Vagina (tissue), 2 donors: ENCODE measurements at regions not wholly inside any gene's neighbourhood (a gene's known extent, or its start where the extent isn't known, plus 50 kb on each side); places are given as distances from the start of the nearest gene placed in this dataset.

Source experiments
- POLR2AphosphoS5 ChIP-seq, 2 donors: sonication (generic); formaldehyde crosslinking; IDR thresholded peaks; one replicate each; pipeline ENCODE4 v1.9.0; 2017; ENCODE audit warnings: antibody characterized with exemption in 2 of 2, mild to moderate bottlenecking in 2 of 2, low read depth in 1 of 2; ENCODE audit not compliant: insufficient read depth in 1 of 2
- TF ChIP-seq, protein P1 (sequence below), 3 experiments: fragments of 450-650 bp in 2 of 3; fragments of 200-600 bp in 1 of 3; sonication (generic) in 1 of 3; IDR thresholded peaks; one replicate each; pipeline ENCODE4 v1.5.1; 2017 to 2019; ENCODE audit warnings: antibody characterized with exemption in 3 of 3, mild to moderate bottlenecking in 2 of 3, moderate library complexity in 2 of 3

DNA sequence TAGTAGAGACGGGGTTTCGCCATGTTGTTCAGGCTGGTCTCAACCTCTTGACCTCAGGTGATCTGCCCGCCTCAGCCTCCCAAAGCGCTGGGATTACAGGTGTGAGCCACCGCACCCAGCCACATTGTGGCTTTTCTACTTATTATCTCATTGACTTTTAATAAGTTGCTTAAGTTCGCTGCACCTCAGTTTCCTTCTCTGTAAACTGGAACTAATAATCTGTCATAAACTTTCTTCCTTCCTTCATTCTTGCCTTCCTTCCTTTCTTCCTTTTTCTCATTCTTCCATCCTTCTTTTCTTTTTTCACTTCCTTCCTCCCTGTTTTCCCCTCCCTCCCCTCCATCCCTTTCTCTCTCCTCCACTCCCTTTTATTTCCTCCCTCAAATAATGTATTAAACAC is 192.2 kb downstream of the MAF start:
- TF ChIP-seq, protein P1, sequence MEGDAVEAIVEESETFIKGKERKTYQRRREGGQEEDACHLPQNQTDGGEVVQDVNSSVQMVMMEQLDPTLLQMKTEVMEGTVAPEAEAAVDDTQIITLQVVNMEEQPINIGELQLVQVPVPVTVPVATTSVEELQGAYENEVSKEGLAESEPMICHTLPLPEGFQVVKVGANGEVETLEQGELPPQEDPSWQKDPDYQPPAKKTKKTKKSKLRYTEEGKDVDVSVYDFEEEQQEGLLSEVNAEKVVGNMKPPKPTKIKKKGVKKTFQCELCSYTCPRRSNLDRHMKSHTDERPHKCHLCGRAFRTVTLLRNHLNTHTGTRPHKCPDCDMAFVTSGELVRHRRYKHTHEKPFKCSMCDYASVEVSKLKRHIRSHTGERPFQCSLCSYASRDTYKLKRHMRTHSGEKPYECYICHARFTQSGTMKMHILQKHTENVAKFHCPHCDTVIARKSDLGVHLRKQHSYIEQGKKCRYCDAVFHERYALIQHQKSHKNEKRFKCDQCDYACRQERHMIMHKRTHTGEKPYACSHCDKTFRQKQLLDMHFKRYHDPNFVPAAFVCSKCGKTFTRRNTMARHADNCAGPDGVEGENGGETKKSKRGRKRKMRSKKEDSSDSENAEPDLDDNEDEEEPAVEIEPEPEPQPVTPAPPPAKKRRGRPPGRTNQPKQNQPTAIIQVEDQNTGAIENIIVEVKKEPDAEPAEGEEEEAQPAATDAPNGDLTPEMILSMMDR (IDR thresholded peaks at IDR 0.05) = no peak
- TF ChIP-seq POLR2AphosphoS5 (IDR thresholded peaks at IDR 0.05; ENCODE audit: insufficient read depth in 1 of 2, low read depth in 1 of 2) = no peak
